T47D (cell line): ENCODE measurements at regions not wholly inside any gene's neighbourhood (a gene's known extent, or its start where the extent isn't known, plus 50 kb on each side); places are given as distances from the start of the nearest gene placed in this dataset.

ENCODE experiments used
- DNase-seq, 2 experiments: peaks; one replicate each; pipeline versions ENCODE4 v3.0.0 to v3.0.0-alpha.2; 2011 to 2012; ENCODE audit warnings: low read depth in 1 of 2, low spot score in 1 of 2
- JUND ChIP-seq: IDR thresholded peaks from 2 replicates; pipeline ENCODE4 v1.6.1; 2012; ENCODE audit warnings: low read depth
- in situ Hi-C: cut with HindIII; loops from 2 replicates; pipeline ENCODE4 v1.10.0; 2016; ENCODE audit warnings: low sequenced_read_pairs, low pct_unique_long_range_greater_than_20kb

DNA sequence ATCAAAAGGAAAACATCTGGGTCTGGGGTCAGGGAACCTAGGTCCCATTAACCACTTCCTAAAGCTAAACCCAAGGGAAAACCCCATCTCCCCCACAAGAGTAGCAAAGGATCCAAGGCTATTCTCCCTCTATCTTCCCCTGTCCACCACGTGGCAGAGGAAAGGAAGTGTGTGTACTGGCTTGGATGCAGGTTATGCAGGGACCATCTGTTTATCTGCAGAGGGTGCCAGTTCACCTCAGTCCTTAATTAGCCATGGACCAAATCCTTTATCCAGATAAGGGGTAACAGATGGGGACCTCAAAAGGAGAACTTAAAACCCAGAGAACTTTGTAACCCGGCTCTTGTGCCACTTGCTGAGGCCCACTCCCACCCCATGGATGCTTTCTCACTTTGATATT, 135.3 kb downstream of the ZNF518B start:
- TF ChIP-seq JUND = no peak
- DNase-seq = no peak
- in situ Hi-C loops = no loop called here

DNA sequence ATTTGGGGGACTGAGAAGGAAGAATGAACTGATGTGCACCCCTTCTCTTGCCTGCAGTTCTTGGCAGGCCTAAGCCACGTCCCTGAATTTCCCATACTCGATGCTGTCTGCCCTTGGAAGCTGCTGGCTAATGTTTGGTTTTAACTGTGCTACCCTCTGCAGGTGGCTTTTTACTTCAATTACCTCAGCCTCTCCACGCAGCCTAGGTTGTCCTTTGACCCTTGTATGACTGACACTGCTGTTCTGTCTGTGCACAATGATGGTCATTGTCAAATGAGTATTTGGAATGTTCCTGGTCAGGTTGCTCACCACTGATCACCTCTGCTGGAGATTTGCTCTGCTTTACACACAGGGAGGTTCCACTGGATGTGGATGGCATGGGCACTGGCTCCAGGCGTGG, 137.1 kb downstream of the ZNF518B start:
- TF ChIP-seq JUND = no peak
- DNase-seq = no peak
- in situ Hi-C loops = no loop called here

DNA sequence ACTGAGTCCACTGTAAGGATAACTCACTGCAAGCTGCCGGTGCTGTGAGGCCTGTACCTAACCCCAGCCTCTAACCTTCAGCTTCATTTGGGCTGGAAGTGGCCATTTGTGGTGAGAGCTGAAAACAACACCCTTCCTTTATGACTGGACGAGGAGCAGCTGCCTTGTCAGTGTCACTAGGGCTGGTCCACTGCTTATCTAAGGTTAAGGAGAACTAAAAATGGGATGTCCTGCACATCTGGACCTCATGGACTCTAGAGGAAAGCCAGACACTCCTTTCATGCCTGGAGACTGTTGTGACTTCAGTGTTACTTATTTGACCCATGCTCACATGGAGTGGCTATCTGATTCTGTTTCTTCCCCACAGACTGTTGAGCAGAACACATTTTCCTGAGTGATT, 139.9 kb downstream of the ZNF518B start:
- TF ChIP-seq JUND = no peak
- no peak for DNase-seq
- in situ Hi-C loops = no loop called here

DNA sequence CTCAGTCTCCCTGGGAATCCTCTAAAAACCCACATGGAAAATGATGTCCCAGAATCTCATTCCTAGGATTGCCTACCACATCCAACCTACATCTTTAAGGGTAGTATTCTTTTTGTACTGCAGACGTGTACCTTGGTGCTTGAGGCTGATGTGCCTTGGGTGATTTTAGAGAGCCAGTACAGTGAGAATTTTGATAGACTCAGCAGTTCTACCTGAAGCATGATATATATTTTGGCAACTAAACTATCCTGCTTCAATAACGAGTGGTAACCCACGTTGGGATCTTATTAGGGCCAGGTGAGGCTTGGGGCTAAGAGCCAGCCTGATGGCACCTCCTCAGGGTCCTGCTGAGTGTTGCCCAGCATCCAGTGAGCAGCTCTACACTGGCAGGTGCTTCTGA, 140.4 kb downstream of the ZNF518B start:
- DNase-seq = no peak
- TF ChIP-seq JUND = no peak
- in situ Hi-C loops = no loop called here

DNA sequence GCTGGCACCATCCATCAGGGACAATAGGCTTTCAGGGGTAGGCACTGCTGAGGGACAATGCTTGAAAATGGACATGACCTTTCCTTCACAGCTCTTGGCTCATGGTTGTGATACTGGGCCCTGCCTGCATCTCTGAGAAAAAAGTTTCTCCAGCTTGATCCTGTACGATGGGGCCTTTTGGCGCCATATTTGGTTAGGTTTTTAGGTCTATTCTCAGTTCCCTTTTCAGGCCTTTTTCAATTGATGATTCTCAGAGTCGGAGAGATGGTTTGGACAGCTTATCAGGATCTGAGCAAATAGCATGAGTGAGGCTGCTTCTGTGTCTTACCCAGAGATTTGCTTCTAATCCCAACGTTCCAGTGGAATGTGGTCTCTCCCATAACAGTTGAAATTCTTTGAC, 141.6 kb downstream of the ZNF518B start:
- TF ChIP-seq JUND = no peak
- DNase-seq = no peak
- in situ Hi-C loops = no loop called here

DNA sequence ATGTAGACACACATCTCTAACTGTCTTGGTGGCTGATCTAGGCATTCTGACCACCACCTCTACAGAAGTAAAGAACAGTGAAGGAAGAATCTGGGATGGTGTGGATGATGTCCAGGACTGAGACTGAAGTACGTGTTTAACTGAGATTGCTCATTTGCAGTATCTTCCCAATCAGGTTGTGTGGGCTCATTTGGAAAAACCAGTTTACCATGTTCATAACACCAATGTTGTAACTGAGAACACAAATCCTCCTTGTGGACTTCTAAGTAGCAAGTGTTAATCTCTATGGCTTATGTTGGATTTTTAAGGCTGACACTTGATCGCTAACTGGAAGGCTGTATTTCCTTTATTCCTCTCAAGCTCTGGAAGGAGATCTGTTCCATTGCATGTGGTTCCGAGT, 144.7 kb downstream of the ZNF518B start:
- no peak for TF ChIP-seq JUND
- DNase-seq = no peak
- in situ Hi-C loops = no loop called here

DNA sequence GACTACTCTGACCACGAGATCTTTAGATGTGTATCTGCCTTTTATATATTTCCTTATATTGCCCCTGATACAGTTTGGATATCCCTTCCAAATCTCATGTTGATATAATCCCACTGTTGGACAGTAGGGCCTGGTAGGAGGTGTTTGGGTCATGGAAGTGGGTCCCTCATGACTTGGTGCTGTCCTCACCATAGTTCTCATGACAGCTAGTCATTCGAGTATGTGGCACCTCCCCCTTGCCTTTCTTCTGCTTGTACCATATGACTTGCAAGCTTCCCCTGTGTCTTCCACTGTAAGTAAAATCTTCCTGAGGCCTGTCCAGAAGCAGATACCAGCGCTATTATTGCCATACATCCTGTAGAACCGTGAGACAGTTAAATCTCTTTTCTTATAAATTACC, 145.3 kb downstream of the ZNF518B start:
- TF ChIP-seq JUND = no peak
- in situ Hi-C loops = no loop called here
- no peak for DNase-seq

DNA sequence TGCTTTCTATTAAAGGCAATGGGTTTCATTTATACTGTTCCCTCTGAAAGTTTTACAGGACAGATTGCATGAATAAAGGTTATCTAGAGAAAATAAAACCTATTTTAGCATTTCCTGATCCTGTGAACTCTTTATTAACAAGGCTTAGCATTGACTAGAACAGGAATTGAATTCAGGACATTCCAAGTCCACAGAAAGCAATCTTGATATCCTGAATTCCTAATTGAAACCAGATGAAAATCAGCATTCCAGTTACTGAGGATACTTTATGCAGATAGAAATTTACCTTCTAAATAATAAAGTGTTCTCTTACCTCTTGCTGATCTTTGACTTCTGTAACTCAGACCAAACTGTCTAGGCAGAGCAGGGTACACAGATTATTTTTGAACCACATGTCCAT, 151.4 kb downstream of the ZNF518B start:
- TF ChIP-seq JUND = no peak
- in situ Hi-C loops = no loop called here
- DNase-seq = no peak

DNA sequence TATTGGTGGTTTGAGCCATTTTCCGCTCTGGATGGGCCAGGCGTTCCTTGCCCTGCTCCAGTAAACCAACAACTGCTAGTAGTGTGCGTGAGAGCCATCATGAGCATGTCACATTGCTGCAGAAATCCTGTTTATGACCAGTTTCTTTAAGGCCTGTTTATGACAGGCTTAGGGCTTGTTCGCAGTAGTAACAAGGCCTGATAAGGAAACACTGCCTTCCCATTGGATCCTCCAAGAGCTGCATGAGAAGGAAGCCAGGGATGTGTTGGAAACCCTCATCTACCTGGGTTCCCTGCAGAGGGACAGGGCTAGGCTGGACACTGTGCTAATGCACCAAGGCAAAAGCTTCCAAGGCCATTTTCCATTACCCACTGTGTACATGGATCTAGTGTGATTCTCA, 153.9 kb downstream of the ZNF518B start:
- TF ChIP-seq JUND = no peak
- in situ Hi-C loops = no loop called here
- DNase-seq = no peak

DNA sequence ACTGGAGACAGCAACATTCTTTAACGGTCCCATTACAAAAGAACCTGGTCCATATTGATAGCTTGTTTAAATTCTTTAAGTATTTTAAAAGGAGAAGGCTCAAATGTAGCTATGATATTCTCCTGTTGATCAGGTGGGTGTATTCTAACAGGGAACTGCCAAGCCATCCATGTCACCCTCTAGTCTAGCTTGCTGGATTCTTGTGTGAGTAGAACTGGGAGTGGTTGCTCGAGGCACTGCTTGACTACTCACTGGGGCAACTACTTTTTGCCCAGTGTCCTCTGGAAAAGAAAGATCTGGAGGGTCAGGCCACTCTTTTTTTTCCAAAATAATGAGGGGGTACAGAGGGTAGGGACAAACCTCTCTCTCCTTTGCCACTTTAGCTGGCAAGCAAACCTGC, 155.1 kb downstream of the ZNF518B start:
- peak in 1 of 2 experiments; percentile 5 for DNase-seq
- in situ Hi-C loops = no loop called here
- TF ChIP-seq JUND = no peak

DNA sequence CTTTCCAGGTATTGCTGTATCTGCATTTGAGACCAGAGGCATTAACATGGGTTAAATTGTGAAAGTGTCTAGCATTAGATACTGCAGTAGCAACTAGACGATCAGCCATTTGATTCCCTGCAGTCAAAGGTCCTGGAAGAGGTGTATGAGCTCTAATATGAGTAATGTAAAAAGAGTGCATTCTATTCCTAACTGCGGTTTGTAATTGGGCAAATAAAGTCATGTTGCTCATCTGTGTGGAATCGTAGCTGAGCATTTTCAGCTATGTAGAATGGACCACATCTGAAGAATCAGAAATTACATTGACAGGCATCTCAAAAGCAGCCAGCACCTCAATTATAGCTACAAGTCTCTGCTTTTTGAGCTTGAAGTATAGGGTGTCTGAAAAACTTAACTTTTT, 157.6 kb downstream of the ZNF518B start:
- TF ChIP-seq JUND = no peak
- in situ Hi-C loops = no loop called here
- no peak for DNase-seq

DNA sequence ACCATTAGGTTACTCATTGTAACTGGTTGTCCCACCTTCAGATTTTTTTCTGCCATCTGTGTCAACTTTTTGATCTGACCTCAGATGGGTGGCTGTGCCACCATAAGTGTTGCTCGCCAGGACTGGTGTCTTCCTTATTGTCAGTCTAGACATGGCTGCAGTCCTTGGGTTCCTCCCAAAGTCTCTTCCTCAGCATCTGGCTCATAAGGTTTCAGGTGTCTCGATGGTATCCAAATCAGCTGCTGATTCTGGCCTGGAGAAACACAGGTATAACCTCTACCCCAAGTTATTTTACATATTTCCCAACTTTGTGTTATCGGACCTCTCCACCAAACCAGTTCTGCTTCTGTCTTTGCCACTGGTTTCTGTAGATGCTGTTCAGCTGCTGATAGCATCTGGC, 158.5 kb downstream of the ZNF518B start:
- TF ChIP-seq JUND = no peak
- in situ Hi-C loops = no loop called here
- DNase-seq = no peak

DNA sequence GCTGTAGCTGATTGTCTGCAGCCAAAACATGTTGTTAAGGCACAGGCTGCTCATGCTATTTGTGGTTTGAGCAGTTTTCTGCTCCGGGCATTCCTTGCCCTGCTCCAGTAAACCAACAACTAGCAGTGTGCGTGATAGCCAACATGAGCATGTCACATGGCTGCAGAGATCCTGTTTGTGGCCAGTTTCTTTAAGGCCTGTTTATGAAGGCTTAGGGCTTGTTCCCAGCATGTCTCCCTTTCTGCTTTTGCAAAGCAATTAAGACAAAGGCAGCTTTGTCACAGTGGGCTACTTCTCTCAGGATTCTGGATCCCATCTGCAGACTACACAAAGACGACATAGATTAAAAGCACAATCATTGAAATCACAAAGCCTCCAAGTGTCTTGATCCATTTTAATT, 160.5 kb downstream of the ZNF518B start:
- DNase-seq = peak in 1 of 2 experiments; percentile 58
- in situ Hi-C loops = no loop called here
- TF ChIP-seq JUND = no peak

DNA sequence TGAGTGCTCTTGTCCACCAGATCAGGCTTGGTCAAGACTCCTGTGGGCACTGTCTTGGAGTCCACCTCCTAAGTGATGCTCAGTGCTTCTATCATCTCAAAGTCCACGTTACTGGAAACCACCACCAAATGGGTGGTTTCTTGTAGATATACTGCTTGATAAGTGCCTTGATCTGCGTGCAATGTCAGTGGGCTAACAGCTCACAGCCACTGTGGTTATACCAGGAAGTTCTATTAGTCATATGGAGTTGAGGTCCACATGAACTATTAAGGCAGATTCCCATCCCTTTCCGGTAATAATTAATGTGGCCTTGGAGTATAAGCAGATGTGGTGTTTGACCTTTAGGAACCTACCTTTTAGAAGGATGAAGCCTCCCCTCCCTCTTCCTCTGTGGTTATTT, 161.9 kb downstream of the ZNF518B start:
- no peak for TF ChIP-seq JUND
- DNase-seq = no peak
- in situ Hi-C loops = no loop called here

DNA sequence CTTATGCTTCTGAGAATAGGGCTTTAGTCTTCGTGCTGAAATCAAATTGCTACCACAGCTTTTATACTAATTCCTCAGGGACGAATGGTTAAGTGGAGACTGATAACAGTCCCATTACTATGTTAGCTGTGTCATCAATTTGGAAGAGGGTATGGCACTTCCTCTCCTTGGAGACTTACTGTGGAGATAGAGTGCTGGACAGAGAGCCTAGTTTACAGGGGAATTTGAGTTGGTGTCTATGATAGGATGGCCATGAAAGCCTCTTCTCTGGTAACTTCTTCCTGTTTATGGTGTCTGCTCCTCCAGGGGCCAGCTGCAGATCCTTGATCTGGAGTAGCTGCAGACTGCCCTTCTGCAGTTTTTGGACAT, 167.7 kb downstream of the ZNF518B start:
- no peak for TF ChIP-seq JUND
- in situ Hi-C loops = no loop called here
- DNase-seq = no peak
